Gastroesophageal sphincter (tissue), 3 donors: ENCODE measurements at regions not wholly inside any gene's neighbourhood (a gene's known extent, or its start where the extent isn't known, plus 50 kb on each side); places are given as distances from the start of the nearest gene placed in this dataset.
"Not testable (repeated sequence)": the region's sequence is repeated elsewhere in the genome, so short reads cannot be mapped to it uniquely, and the experiment has no call there.

Source experiments
- CTCF ChIP-seq, 4 experiments: fragments of 200-600 bp in 2 of 4; fragments of 450-650 bp in 2 of 4; sonication (generic) in 1 of 4; IDR thresholded peaks; one replicate each; pipeline ENCODE4 v1.5.1; 2017 to 2019; ENCODE audit warnings: antibody characterized with exemption in 4 of 4, mild to moderate bottlenecking in 2 of 4, moderate library complexity in 2 of 4
- EP300 ChIP-seq: sonication (generic); formaldehyde crosslinking; IDR thresholded peaks from one replicate; pipeline ENCODE4 v1.6.1; 2017; ENCODE audit warnings: antibody characterized with exemption, mild to moderate bottlenecking
- POLR2A ChIP-seq, 2 donors: fragments of 450-650 bp; IDR thresholded peaks; one replicate each; pipeline ENCODE4 v1.6.1; 2017; ENCODE audit warnings: antibody characterized with exemption in 2 of 2, mild to moderate bottlenecking in 2 of 2, moderate library complexity in 1 of 2
- POLR2AphosphoS5 ChIP-seq: sonication (generic); formaldehyde crosslinking; IDR thresholded peaks from one replicate; pipeline ENCODE4 v1.6.1; 2017; ENCODE audit warnings: antibody characterized with exemption

DNA sequence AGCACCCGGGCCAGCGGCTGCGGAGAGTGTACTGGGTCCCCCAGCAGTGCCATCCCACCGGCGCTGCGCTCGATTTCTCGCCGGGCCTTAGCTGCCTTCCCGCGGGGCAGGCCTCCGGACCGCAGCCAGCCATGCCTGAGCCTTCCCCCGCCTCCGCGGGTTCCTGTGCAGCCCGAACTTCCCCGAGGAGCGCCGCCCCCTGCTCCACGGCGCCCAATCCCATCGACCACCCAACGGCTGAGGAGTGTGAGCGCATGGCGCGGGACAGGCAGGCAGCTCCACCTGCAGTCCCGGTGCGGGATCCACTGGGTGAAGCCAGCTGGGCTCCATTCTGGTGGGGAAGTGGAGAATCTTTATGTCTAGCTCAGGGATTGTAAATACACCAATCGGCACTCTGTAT is 325.4 kb downstream of the PPP1R3A start:
- TF ChIP-seq CTCF (IDR thresholded peaks at IDR 0.05); EP300; POLR2A (IDR thresholded peaks at IDR 0.05); POLR2AphosphoS5: not testable (repeated sequence)
